ENCODE measurements at regions not wholly inside any gene's neighbourhood (a gene's known extent, or its start where the extent isn't known, plus 50 kb on each side); places are given as distances from the start of the nearest gene placed in this dataset.

DNA sequence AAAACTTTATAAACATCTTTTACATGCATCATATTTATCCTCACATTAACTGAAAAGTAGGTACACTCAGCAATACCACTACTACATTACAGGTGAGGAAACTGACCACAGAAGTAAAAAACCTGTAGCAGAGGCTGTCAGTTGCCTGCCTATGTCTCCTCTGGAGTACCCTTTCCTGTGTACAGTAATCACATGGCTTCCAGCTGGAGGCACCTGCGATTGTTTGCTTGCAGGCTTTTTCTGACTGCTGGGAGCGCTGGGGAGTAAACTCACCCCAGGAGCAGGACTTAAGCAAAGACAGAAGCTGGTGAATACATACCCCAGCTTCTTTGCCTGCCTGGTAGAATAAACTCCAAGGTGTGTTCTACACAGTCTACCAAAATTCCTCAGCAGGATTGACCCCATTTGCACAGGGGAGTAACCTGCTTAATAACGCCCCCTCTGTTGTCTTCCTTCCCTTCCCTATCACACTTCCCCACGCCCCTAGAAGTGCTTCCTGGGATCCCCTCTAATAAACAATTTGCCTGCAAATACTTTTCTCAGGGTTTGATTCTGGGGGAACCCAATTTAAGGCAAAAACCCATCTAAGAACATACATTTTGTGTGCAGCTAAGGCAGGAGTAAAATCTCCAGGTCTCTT is 138.9 kb downstream of the PTH2R start:
- TF ChIP-seq, protein P1, sequence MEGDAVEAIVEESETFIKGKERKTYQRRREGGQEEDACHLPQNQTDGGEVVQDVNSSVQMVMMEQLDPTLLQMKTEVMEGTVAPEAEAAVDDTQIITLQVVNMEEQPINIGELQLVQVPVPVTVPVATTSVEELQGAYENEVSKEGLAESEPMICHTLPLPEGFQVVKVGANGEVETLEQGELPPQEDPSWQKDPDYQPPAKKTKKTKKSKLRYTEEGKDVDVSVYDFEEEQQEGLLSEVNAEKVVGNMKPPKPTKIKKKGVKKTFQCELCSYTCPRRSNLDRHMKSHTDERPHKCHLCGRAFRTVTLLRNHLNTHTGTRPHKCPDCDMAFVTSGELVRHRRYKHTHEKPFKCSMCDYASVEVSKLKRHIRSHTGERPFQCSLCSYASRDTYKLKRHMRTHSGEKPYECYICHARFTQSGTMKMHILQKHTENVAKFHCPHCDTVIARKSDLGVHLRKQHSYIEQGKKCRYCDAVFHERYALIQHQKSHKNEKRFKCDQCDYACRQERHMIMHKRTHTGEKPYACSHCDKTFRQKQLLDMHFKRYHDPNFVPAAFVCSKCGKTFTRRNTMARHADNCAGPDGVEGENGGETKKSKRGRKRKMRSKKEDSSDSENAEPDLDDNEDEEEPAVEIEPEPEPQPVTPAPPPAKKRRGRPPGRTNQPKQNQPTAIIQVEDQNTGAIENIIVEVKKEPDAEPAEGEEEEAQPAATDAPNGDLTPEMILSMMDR (IDR thresholded peaks at IDR 0.05; ENCODE audit: borderline replicate concordance, insufficient read depth, low read depth, low read length): no peak
- no peak overlapping the region for H3K4me3 ChIP-seq (ENCODE audit: low read depth, low read length)

DNA sequence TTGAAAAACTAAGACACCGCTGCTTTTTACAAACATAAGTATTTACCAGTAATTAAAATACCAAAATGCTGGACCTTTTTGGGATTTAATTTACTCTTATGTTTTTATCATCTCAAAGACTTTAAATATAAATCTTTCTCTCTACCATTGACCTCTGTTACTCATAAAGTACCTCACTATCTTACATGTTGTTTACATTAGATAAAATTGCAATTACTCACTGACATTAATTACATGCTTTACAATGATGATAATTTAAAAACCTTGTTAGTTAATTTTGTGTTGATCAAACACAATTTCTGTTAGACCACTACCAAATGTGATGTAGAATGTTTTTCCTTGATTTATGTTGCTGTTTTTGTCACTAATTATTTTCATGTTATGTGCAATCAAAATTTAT is 139.5 kb downstream of the PTH2R start:
- H3K4me3 ChIP-seq (ENCODE audit: low read depth, low read length): no peak overlapping the region
- TF ChIP-seq, protein P1 (IDR thresholded peaks at IDR 0.05; ENCODE audit: borderline replicate concordance, insufficient read depth, low read depth, low read length): no peak

GRCh38 chr2:208546860-208547650 is 140.5 kb downstream of the PTH2R start:
- H3K4me3 ChIP-seq (ENCODE audit: low read depth, low read length): no peak overlapping the region
- TF ChIP-seq, protein P1 (IDR thresholded peaks at IDR 0.05; ENCODE audit: borderline replicate concordance, insufficient read depth, low read depth, low read length): no peak

DNA sequence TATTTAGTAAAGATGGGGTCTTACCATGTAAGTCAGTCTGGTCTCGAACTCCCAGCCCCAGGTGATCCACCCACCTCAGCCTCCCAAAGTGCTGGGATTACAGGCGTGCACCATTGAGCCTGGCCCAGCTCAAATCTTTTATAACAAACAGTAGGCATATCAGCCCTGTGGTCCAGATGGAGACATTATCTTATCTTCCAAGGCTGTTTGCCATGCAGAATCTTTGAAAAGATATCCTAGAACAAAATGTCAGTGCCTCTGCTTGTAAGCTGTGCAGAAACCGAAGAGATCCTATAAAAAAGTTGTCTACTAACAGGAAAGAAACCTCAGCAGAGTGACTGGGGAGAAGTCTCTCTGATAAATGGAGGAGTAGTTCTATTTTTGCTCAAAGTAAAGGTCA is 142.1 kb downstream of the PTH2R start:
- H3K4me3 ChIP-seq (ENCODE audit: low read depth, low read length): no peak overlapping the region
- TF ChIP-seq, protein P1 (IDR thresholded peaks at IDR 0.05; ENCODE audit: borderline replicate concordance, insufficient read depth, low read depth, low read length): no peak

- H3K4me3 ChIP-seq (ENCODE audit: low read depth, low read length): no peak overlapping the region
- TF ChIP-seq, protein P1 (IDR thresholded peaks at IDR 0.05; ENCODE audit: borderline replicate concordance, insufficient read depth, low read depth, low read length): no peak
These were observed 143.1 kb downstream of the PTH2R start for GRCh38 chr2:208549546-208550158.

DNA sequence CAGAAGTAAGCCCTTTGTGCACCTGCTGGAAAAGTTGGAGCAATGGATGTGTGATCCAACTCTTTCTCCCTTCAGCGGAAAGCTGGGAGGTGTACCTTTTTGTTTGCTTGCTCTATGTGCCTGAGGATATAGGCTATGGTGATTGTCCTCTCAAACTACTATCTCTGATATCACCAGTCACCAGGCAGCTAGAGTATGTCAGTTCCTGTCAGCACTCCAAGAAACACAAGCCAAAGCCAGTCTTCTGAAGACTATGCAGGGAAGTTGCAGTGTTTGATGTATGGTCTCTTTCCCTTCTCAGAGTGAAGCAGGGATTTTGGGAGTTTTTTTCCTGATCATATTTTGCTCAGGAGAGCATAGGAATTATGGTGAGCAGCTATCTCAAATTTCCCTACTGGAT is 146.4 kb downstream of the PTH2R start:
- TF ChIP-seq, protein P1 (IDR thresholded peaks at IDR 0.05; ENCODE audit: borderline replicate concordance, insufficient read depth, low read depth, low read length): no peak
- H3K4me3 ChIP-seq (ENCODE audit: low read depth, low read length): no peak overlapping the region

All from GM12875 (cell line).